ENCODE measurements at regions not wholly inside any gene's neighbourhood (a gene's known extent, or its start where the extent isn't known, plus 50 kb on each side); places are given as distances from the start of the nearest gene placed in this dataset.

DNA sequence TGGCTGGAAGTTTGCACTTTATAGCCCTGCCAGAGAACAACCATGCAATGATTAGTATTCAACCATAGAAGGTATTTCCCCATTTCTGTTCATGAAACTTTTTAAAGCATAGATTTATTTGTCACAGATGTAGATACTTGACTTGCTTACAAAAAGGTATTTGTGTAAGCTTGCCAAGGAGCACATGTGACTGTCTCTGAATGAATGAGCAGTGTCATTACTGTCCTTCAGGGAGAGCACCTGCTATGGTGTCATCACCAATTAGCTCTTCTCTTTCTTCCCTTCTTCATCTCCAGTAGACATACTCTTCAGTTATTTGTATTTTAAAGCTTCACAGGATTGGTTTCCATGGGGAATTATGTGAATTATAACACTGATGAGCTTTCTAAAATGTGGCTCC is 1064.7 kb upstream of the GRIA3 start:
- TF ChIP-seq, protein P1, sequence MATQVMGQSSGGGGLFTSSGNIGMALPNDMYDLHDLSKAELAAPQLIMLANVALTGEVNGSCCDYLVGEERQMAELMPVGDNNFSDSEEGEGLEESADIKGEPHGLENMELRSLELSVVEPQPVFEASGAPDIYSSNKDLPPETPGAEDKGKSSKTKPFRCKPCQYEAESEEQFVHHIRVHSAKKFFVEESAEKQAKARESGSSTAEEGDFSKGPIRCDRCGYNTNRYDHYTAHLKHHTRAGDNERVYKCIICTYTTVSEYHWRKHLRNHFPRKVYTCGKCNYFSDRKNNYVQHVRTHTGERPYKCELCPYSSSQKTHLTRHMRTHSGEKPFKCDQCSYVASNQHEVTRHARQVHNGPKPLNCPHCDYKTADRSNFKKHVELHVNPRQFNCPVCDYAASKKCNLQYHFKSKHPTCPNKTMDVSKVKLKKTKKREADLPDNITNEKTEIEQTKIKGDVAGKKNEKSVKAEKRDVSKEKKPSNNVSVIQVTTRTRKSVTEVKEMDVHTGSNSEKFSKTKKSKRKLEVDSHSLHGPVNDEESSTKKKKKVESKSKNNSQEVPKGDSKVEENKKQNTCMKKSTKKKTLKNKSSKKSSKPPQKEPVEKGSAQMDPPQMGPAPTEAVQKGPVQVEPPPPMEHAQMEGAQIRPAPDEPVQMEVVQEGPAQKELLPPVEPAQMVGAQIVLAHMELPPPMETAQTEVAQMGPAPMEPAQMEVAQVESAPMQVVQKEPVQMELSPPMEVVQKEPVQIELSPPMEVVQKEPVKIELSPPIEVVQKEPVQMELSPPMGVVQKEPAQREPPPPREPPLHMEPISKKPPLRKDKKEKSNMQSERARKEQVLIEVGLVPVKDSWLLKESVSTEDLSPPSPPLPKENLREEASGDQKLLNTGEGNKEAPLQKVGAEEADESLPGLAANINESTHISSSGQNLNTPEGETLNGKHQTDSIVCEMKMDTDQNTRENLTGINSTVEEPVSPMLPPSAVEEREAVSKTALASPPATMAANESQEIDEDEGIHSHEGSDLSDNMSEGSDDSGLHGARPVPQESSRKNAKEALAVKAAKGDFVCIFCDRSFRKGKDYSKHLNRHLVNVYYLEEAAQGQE (IDR thresholded peaks at IDR 0.05; ENCODE audit: insufficient read depth in 1 of 2, low read depth in 2 of 2, low read length in 2 of 2): no peak
- TF ChIP-seq SIN3A (IDR thresholded peaks at IDR 0.05; ENCODE audit: borderline replicate concordance, insufficient read depth, low read length): no peak
- TF ChIP-seq TAF1 (IDR thresholded peaks at IDR 0.05; ENCODE audit: borderline replicate concordance, insufficient read depth, low read length): no peak

Data from PFSK-1 (cell line).